ENCODE measurements at regions not wholly inside any gene's neighbourhood (a gene's known extent, or its start where the extent isn't known, plus 50 kb on each side); places are given as distances from the start of the nearest gene placed in this dataset.

- CTCF ChIA-PET, result no interaction called here
- RAD21 ChIA-PET (ENCODE audit: low non-redundant PET in 1 of 2, low total read pairs in 2 of 2, uncharacterized antibody in 2 of 2, unreplicated experiment in 2 of 2), result no interaction called here
- intact Hi-C loops (cut with micrococcal nuclease), result no loop called here
- no TSS peak for BruUV-seq (replicated peaks)
- Histone ChIP-seq H4K20me1 (ENCODE audit: insufficient read depth) (no peaks in the 10 kb centered on the region), H3K27ac (ENCODE audit: low read depth, low read length) (no peak overlapping the region), H3K36me3 (ENCODE audit: control insufficient read depth in 1 of 2, insufficient read depth in 2 of 2, low read length in 2 of 2) (no peaks in the 10 kb centered on the region), H3K4me1 (ENCODE audit: control insufficient read depth in 1 of 2, insufficient read depth in 2 of 2, low read length in 2 of 2) (no peaks in the 10 kb centered on the region; a peak in 1 of 4 replicates), H3K9me2 (ENCODE audit: insufficient read depth) (no peaks in the 10 kb centered on the region), H3K79me2 (ENCODE audit: insufficient read depth, low read length) (no peaks in the 10 kb centered on the region), H3K9ac (ENCODE audit: low read length) (no peak overlapping the region), H3K4me3 (replicated peaks in 1 of 2; ENCODE audit: low read depth in 1 of 2, low read length in 2 of 2) (no peak overlapping the region), H3K9me3 (ENCODE audit: control insufficient read depth in 1 of 2, insufficient read depth in 1 of 2, low read depth in 1 of 2, low read length in 2 of 2) (no peaks in the 10 kb centered on the region), H3K4me2 (ENCODE audit: low read length) (no peak overlapping the region), H3K27me3 (ENCODE audit: insufficient read depth, low read length) (no peaks in the 10 kb centered on the region), H2AFZ (ENCODE audit: low read depth, low read length, poor library complexity, severe bottlenecking) (no peak overlapping the region)
- DNase-seq (ENCODE audit: low read depth, low spot score), result no peak
- TF ChIP-seq ELF1 (IDR thresholded peaks at IDR 0.05; ENCODE audit: borderline replicate concordance, low read depth) (no peak), SP1 (IDR thresholded peaks at IDR 0.05; ENCODE audit: low read depth) (no peak), POLR2AphosphoS5 (IDR thresholded peaks at IDR 0.05; ENCODE audit: low read depth, low read length) (no peak), SIN3A (IDR thresholded peaks at IDR 0.05; ENCODE audit: low read depth) (no peak), JUND (IDR thresholded peaks at IDR 0.05) (no peak), SRF (IDR thresholded peaks at IDR 0.05; ENCODE audit: low read depth) (no peak), EZH2phosphoT487 (IDR thresholded peaks at IDR 0.05; ENCODE audit: borderline replicate concordance) (no peak), CBX3 (IDR thresholded peaks at IDR 0.05; ENCODE audit: low read depth) (no peak), MAX (IDR thresholded peaks at IDR 0.05) (no peak), ZBTB33 (IDR thresholded peaks at IDR 0.05; ENCODE audit: extremely low read depth, insufficient replicate concordance, low read length) (no peak), RAD21 (IDR thresholded peaks at IDR 0.05; ENCODE audit: low read depth) (no peak)
- ATAC-seq, result no peak
- POLR2A ChIA-PET, result no interaction called here
Measured at GRCh38 chr4:132506568-132506967, 642.5 kb upstream of the PCDH10 start.
